SK-N-SH treated with all-trans-retinoic acid at 6 μM for 48 hours (cell line): ENCODE measurements at regions not wholly inside any gene's neighbourhood (a gene's known extent, or its start where the extent isn't known, plus 50 kb on each side); places are given as distances from the start of the nearest gene placed in this dataset.

ENCODE experiments used
- ARNTL ChIP-seq: fragments of 450-650 bp; formaldehyde crosslinking; IDR thresholded peaks from 2 replicates; pipeline ENCODE4 v1.5.0; 2020; ENCODE audit warnings: low read depth, mild to moderate bottlenecking, moderate library complexity, borderline replicate concordance
- POU6F1 ChIP-seq: fragments of 250-450 bp; sonication (Bioruptor Pico); IDR thresholded peaks from 2 replicates; pipeline ENCODE4 v1.8.0; 2021; ENCODE audit warnings: low read depth, mild to moderate bottlenecking, moderate library complexity, borderline replicate concordance
- ZC3H10 ChIP-seq: fragments of 250-450 bp; sonication (Bioruptor Pico); IDR thresholded peaks from 2 replicates; pipeline ENCODE4 v1.5.1; 2021; ENCODE audit warnings: mild to moderate bottlenecking, moderate library complexity
- ZFP3 ChIP-seq: fragments of 250-450 bp; sonication (Bioruptor Pico); IDR thresholded peaks from 2 replicates; pipeline ENCODE4 v1.5.0; 2020; ENCODE audit warnings: mild to moderate bottlenecking, moderate library complexity
- ZFP30 ChIP-seq: fragments of 450-650 bp; formaldehyde crosslinking; IDR thresholded peaks from 2 replicates; pipeline ENCODE4 v1.5.0; 2022; ENCODE audit warnings: mild to moderate bottlenecking, moderate library complexity

- TF ChIP-seq ZFP3 (CRISPR knock-in tag), result no peak
- no peak for TF ChIP-seq POU6F1
- no peak for TF ChIP-seq ZC3H10 (CRISPR knock-in tag)
- no peak for TF ChIP-seq ARNTL (CRISPR knock-in tag)
- TF ChIP-seq ZFP30 (CRISPR knock-in tag), result no peak
Observed at GRCh38 chrX:39848243-39848642, 249.5 kb downstream of the BCOR start.
